HG03460 (cell line): ENCODE measurements at regions not wholly inside any gene's neighbourhood (a gene's known extent, or its start where the extent isn't known, plus 50 kb on each side); places are given as distances from the start of the nearest gene placed in this dataset.

Source experiments
- ATAC-seq: cut with Tn5 transposase; IDR thresholded peaks from one replicate; pipeline ENCODE4 v1.9.1; 2021; ENCODE audit not compliant: unreplicated experiment

DNA sequence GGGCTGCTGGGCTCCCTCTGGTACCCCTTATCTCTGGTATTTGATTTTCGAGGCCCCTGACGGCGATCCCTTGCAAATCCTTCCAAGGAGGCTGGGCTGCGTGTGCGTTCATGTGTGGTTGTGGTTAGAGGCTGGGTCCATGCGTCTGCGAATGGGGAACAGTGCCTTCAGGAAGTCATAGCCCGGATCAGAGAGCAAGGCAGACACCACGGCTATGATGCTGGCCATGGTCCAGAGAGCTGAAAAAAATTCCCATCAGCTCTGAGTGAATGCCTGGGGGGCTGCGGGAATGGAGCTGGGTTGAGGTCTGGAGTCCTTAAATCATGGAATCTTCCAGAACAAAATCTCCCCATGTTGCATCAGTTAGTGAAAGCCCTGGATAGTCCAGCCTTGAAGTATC lies 145.5 kb downstream of the ACKR3 start:
- no peak for ATAC-seq

DNA sequence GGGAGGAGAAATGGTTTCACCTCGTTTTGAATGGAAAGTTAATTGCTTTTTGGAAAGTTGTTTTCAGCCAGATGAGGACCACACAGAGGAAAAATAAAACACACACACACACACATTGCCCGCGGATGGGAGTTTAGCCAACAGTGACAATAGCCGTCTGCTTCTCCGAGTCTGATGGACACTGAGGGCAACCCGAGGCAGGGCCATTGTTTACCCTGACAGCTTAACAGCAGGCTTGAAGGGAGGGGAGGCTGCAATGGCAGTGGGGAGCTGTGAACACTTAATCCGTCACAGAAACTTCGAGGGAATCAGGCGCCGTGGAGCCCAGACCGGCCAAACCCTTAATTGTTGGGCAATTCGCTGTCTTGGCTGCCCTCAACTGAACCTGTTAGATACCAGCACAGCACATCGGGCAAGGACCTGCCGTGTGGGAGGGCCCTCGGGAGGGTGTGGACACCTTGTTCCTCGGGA lies 145.9 kb downstream of the ACKR3 start:
- ATAC-seq: no peak

DNA sequence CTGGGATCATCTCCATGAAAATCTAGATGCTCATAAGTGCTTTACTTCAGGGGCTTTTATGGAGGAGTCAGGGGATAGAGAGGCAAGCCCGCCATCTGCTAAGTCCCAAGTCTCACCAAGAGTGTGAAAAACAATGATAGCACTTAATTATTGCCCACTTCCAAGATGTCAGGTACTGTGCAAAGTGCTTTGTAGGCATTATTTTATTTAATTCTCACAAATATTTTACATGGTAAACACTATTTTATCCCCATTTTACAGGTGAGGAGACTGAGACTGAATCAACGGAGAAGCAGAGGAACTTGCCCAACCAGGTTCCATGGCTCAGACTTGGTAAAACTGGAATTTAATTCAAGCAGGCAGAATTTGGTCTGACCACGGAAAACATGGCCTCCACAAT lies 147.5 kb downstream of the ACKR3 start:
- ATAC-seq: no peak

DNA sequence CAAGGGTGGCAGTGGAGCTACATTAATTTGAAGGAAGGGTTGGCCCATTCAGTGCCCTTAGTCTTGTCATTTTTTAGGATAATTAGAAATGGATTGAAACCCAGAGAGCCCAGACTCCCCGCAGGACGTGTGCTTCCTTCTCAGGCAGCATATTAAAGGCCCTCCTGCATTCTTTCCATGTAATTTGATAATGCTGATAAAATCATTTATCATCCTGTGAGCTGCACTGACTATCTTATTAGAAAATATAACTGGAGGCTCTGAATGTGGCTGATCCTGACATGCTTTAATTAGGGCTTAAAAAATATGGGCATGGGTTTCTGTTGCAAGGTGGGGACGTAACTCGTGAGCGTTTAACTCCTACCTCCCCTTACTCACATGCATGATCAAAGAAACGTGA lies 148.1 kb downstream of the ACKR3 start:
- ATAC-seq: no peak

DNA sequence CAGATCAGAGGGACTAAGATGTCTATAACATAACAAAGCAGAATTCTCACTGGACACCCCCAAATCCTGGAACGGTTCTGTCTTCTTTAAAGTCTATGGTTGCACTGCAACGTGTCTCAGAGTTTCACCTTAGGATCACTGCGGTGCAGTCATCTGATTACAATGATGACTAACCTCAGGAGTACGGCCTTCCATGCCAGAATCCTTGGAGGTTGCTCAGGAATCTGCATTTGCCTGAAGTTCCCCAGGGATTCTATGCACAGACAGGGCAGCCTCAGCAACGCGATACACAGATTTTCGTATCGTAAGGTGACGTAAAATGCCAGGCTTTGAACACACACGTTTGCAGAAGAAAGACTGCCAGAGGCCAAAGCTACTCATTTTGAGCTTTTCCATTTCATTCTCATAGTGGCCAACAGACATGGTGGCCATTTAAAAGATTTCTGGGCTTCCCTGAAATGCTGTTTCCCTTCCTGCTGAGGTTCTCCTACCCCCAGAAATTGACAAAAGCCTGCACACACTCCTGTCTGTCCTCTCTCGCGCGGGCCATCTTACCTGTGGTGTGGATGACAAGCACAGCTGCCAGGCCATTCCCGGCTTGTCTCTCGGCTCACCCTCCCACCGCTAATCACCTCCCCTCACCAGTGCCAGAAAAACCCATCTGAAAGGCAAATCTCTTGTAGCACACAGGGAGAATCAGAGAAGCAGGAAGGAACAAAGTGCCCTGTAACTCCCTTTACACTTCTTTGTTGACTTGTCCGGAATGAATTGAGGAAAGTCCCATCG lies 148.8 kb downstream of the ACKR3 start:
- no peak for ATAC-seq

DNA sequence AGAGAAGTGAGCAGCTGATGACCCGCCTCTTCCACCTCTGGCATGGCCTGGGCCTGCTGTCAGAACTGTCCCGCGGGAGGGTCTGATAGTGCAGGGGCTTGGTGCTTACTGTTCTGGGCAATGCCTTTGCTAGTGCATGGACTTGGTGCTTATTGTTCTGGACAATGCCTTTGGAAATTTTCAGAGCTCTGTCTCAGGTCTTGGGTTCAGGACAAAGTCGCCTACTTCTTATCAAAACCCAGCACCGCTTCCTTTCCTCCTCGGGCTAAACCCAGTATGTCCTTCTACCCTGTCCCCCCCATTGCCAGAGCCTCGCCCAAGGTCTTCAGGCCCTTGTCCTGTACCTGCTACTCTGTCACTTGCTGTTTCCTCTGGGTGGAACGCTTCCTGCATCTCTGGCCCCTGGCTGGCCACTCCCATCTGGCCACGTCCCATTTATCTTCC lies 149.6 kb downstream of the ACKR3 start:
- ATAC-seq: no peak

DNA sequence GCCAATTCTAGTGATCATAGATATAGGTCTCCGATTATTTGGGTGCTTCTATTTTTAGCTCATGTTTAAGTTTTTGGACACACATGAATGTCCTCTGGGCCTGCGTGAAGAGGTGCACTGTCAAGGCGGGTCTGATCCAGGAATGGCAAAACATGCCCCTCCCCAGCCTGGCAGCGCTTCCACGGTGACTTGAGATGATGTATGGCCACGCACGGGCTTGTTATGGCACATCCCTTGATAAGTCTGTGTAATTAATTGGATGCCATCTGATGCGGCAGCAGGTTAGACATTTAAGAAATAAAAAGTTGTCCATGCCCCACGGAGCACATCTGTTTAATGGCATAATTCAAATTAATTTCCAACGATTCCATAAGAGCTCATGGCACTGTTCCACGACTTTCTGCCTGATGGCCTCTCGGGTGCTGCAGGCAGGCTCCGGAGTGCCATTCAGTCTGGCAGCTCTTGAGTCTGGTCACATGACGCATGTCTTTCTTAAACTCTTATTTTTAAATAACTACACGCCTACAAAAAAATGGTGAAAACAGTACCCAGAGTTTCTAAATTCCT lies 151.4 kb downstream of the ACKR3 start:
- no peak for ATAC-seq

DNA sequence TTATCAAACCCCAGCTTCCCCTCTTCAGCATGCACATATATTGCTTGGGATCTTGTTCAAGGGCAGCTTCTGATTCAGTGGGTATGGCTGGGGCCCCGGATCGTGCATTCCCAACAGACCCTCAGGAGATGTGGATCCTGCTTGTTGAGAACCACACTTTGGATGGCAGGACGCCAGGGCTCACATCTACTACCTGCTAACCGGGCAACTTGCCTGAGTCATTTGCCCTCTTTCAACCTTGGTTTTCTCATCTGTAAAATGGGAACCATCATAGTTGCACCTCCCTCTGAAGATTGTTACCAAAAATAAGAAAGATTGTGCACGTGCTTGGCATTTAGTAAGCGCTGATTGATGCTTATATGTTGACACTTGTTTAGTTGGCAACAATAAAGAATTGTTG lies 154.6 kb downstream of the ACKR3 start:
- no peak for ATAC-seq

DNA sequence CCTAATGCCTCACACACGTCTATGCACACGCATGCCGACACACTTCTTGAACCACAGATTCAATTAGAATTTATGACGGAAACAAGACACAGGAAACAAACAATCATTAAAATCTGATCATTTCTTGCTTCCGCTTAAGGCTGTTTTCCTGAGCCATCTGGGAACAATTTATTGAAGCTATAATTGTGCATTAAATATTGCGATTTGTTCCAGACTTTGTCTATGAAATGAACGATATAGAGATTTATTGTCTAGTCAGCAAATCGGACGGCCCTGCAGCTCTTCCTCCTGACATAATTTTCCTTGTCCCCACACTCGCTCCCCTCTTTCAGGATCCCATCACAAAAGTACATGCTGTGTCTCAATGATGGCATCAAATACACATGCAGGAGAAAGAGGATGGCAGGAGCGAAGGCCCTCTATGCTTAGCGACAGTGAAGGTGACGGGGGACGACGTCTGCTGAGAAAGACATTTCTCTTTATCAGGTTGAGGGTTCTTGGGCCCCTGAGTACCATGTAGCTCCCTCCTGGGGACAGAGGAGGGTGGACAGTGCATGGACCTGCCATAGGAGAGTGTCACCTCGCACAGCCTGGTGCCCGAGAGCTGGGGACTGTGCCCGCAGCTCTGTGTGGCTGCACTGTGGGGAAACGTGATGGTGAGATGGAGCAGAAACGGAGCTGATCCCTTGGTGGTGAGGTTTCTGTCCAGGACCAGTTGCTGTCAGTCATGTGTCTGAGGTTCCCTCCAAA lies 157.3 kb downstream of the ACKR3 start:
- no peak for ATAC-seq

DNA sequence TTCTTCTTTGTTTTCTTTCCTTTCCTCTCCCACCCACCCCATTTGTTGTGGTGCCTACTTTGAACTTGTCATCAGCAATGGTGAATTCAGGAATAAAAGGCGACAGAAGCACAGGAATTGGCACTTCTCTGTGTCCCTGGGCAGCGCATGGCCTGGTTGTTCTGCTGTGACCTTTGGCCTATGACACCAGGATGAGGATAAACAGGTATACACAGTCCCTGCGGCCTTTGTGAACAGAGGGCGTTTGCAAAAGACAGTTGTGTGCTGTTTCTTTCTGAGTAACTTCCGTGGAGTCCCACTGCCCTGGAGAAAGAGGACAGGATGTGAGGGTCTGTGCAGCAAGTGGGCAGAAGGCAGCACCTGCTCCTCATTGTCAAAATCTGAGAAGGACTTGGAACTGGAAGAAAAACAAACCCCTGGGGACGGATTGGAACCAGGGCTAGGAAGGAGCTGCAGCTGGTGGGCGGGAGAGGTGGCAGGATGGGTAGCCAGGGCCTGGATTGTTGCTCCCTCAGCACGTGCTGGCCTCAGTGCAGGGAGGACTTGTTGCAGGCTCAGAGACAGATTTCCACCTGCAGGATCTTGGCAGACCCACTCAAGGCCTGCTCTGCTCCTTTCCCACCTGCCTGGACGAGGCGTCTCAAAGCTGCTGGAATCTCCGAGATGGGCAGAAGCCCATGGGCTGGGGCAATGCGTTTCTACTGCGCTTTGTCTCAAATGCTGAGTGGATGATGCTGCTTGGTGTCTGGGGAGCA lies 159.5 kb downstream of the ACKR3 start:
- ATAC-seq: no peak

DNA sequence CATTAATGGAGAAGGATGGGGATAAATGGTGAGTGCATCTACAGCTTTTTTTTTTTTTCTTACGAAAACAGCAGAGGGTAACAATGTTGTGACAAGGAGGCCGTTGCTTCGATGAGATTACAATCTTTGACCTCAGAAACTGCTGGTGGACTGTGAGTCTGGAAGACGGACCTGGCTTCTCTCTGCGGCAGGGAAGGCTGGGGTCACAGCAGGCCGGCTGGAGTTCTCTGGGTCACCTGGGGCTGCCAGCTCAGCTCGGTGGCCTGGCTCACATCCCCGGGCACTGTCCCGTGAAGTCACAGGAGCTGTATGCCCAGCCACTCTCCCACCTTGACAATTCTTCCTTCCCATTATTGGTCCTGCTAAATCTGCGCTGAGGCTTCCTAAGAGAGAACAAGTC lies 160.8 kb downstream of the ACKR3 start:
- ATAC-seq: no peak

DNA sequence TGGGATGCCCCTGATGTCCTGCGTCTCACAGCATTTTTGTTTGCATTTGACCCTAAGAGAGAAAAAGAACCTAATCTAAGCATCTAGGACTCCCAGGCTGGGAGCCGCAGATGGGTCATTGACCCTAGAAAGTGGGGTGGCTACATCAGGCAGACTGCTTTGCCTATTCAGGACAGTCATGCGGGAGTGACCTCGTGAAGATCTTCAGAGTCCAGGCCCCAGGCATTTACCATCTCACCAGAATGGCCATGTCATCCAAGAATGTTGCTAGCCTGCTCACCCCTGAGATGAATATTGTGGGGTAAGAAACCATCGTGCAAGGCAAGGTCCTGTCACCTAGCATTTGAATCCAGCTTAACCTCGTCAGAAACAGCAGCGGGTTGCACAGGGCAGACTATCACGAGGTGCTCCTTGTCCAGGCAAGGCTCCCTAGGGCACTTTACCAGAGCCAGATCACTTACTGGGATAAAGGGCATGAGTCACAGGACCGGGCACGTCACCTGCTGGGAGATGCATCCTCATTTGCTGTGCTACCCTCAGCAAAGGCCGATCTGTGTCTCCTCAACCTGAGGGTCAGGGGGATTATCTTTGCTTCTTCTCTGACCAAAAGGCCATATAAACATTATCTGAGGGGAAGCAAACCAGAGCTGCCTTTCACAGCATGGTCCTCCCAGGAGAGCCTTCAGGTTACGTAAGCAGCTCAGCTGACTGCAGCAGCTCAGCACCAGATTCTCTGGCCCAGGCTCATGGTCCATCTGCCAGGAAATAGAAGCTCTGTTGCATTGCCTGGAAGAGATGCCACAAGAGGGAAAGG lies 162.3 kb downstream of the ACKR3 start:
- no peak for ATAC-seq

DNA sequence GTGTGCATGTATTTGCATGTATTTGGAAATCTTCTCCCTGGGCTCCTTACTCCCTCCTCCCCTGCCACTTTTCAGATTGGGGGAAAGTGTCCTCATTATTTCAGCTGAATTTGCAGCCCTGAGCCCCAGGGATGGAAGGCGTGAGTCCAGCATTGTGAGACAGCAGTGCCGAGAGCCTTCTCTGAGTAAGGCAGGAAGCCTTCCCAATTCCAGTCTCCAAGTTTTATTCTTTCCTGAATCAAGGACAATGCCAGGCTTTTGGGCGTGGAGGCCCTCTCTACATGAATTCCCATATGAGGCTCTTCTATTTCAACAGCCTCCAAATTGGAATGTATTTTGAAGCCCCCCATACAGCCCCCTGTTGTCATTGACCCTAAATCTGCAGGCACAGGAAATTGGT lies 163.5 kb downstream of the ACKR3 start:
- no peak for ATAC-seq

DNA sequence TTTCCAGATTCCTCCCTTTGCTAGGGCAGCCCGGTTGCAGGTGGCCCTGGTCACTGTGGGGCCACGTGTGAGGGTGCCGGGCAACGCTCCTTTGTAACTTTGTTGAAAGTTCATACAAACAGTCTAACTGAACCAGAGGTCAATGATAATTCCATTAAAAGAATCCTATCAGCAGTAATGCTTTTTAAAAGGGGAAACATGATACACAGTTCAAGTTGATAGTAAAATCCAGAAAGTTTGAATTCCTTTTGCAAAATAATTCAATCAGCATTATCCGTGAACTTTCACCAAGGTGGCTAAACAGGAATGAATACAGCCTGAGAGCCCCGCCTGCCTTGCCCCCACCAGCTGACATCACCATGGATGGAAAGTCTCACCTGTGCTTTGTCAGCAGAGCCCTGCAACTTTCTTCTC lies 166.2 kb downstream of the ACKR3 start:
- no peak for ATAC-seq

DNA sequence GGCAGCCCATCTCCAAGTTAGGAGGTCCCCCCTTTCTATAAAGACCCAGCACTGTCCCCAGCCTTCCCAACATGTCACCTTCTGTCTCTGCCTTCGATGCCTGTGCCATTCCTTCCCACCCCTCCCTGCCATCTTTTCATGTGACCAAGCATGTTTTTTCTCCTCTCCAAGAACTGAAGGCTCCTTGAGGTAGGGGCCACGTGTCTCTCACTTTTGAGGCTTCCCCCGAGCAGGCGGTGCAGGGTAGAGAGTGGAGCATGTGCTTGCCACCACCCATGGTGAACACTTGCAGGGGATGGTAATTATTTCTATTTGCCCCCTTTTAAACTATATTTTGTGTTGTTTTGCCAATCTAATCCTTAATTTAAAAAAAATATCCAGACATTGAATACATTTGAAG lies 168.4 kb downstream of the ACKR3 start:
- ATAC-seq: no peak

DNA sequence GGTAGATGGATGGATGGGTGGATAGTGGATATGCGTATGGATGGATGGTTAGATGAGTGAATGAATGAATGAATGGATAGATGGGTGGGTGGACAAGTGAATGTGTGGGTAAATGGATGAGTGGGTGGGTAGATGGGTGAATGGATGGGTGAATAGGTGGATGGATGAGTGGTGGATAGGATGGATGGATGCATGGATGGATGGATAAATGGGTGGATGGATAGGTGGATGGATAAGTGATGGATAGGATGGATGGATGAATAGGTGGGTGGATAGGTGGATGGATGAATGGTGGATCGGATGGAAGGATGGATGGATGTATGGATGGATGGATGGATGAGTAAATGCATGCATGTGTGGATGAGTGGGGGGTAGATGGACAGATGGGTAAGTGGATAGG lies 169.3 kb downstream of the ACKR3 start:
- no peak for ATAC-seq

DNA sequence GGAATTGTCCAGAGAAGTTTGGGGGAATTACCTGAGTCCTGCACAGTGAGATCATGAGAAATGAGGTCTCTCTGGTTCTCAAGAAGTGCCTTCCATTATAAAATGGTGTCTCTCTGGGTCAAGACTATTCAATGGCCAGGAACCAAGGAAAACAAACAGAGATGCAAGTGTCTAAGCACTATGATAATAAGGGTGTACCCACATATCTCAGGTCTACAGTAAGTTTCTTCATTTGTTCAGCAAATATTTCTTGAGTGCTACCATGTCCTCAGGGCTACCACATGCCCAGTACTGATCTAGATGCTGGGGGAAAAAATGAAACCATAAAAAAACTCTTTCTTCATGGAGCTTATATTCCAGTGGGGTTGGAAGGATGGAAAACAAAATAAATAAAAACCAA lies 170.0 kb downstream of the ACKR3 start:
- ATAC-seq: no peak

DNA sequence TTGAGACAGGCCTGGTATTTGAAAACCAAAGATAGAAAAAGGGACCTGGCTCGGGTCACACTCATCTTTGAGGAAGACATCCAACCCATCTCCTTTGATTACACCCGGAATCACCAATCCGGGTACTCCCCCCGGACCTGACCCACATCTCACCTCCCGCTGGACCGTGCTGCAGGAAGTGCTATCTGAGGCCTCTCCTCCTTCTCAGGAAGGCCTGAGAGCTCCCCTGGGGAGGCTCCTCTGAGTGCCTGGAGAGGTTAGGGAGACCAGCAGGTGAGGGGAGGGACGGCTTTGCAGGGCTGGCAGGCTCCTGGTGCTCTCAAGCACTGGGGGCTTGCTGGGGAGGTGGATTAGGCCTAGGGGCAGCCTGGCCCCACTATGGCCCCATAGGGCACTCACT lies 170.9 kb downstream of the ACKR3 start:
- no peak for ATAC-seq

DNA sequence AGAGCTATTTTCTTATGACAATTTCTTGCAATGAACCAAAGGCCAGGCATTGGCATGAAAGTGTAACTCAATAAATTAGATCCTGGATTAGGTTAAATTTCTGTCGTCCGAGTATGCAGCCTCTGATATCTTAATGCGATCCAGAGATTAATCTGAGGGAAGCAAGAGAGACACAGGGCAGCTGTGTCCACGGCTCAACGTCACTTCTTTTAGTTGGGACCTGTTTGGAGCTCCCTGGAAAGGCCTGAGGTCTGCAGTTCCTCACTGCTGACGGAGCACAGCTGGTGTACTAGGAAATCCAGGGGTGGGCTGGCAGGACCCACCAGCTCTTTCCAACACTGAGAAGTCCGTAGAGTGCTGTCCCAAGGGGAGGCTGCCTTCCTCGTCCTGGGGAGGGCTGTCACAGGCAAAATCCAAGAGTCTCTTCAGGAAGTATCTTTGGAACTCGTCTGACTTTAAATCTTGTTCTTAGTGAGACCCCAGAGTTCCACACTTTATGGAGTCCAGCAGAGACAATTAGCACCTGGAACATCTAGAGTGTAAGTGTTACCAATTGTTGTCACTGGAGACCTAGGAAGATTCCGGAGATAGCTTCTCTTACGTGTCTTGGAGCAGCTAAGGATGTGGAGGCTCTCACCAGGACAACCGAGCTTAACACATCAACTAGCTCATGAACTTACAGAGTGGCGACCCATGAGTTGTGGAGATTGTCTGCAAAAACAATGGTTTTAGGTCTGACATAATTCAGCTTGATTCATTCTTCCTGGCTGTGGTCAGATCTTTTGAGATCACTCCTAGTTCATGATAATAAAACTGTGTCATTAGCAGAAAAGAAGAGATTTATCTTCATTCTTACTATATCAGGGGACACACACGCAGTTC lies 173.7 kb downstream of the ACKR3 start:
- ATAC-seq: no peak

DNA sequence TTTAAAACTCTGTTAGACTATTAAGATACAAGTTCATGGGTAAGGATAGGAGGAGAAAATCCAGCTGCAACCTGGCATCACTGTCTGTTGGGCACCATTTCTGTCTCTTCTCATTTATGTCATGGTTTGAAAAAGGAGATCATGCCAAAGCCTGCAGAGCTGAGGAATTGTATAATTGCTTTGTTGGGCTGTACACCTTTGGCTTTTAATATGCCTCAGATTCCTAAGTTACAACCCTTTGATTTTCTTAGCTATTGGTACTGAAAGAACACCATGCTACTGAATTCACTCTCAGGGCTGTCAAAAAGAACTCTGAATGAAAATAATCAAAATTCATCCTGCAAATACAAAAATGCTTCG lies 174.3 kb downstream of the ACKR3 start:
- ATAC-seq: no peak
